ENCODE measurements at regions not wholly inside any gene's neighbourhood (a gene's known extent, or its start where the extent isn't known, plus 50 kb on each side); places are given as distances from the start of the nearest gene placed in this dataset.

DNA sequence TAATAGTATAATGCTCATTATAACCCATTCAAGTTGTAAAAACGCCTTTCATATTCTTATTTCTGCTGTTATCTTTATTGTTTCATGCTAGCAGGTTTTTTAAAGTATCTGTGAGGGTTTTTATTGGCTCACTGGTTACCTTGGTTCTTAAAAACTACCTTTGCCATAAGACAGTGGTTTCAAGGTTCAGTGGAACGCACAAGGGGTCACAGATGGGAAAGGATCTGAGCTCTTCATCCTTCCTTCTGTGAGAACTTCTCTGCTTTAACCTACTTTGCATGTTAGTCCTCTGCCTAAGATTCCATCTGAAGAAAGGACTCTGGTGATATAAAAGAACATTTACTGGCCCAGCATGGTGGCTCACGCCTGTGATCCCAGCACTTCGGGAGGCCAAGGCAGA is 492.6 kb downstream of the CD83 start (continued):
- TF ChIP-seq, protein P1, sequence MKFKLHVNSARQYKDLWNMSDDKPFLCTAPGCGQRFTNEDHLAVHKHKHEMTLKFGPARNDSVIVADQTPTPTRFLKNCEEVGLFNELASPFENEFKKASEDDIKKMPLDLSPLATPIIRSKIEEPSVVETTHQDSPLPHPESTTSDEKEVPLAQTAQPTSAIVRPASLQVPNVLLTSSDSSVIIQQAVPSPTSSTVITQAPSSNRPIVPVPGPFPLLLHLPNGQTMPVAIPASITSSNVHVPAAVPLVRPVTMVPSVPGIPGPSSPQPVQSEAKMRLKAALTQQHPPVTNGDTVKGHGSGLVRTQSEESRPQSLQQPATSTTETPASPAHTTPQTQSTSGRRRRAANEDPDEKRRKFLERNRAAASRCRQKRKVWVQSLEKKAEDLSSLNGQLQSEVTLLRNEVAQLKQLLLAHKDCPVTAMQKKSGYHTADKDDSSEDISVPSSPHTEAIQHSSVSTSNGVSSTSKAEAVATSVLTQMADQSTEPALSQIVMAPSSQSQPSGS (IDR thresholded peaks at IDR 0.05; ENCODE audit: low read length), result no peak
- TF ChIP-seq NR2C2 (IDR thresholded peaks at IDR 0.05; ENCODE audit: borderline replicate concordance, control insufficient read depth, insufficient read length, low read depth), result no peak
- TF ChIP-seq RBBP5 (conservative IDR thresholded peaks at IDR 0.05), result no peak

- SMC1A ChIA-PET (ENCODE audit: uncharacterized antibody, unreplicated experiment), result no interaction called here
- FAIRE-seq (no peak), ATAC-seq (no peak), DNase-seq (ENCODE audit: low read depth, low spot score) (no peak)
- CTCF ChIA-PET, result no interaction called here
- H3K4me3 ChIP-seq, result no peak overlapping the region
- no peak overlapping the region for H3K27ac ChIP-seq (ENCODE audit: control insufficient read depth, insufficient read depth)
- no peak overlapping the region for H3K4me2 ChIP-seq (ENCODE audit: control insufficient read depth, insufficient read depth)
- in situ Hi-C loops (cut with MboI), result no loop called here
- no peaks in the 10 kb centered on the region for H3K4me1 ChIP-seq (ENCODE audit: control insufficient read depth, insufficient read depth, low read length)
- 44% methylated on average over 14 of the region's 14 CpGs for WGBS (ENCODE audit: insufficient coverage, insufficient replicate concordance, low lambda C conversion rate, missing lambda C conversion rate)
- TF ChIP-seq CREM (IDR thresholded peaks at IDR 0.05; ENCODE audit: low read depth) (no peak), STAT1 (conservative IDR thresholded peaks at IDR 0.05) (no peak), POLR2A (IDR thresholded peaks at IDR 0.05; ENCODE audit: low read depth, low read length) (no peak), TARDBP (IDR thresholded peaks at IDR 0.05; ENCODE audit: borderline replicate concordance) (no peak), PAX5 (IDR thresholded peaks at IDR 0.05; ENCODE audit: borderline replicate concordance, low read depth, low read length) (no peak), BCL11A (IDR thresholded peaks at IDR 0.05; ENCODE audit: low read depth, low read length) (no peak), NFIC (IDR thresholded peaks at IDR 0.05; ENCODE audit: low read depth, low read length) (no peak), NBN (IDR thresholded peaks at IDR 0.05) (no peak), HDAC6 (IDR thresholded peaks at IDR 0.05; ENCODE audit: unreplicated experiment) (no peak), MEF2B (IDR thresholded peaks at IDR 0.05; ENCODE audit: partially characterized antibody, poor library complexity, severe bottlenecking) (no peak)
- TF ChIP-seq, protein P2, sequence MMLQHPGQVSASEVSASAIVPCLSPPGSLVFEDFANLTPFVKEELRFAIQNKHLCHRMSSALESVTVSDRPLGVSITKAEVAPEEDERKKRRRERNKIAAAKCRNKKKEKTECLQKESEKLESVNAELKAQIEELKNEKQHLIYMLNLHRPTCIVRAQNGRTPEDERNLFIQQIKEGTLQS (IDR thresholded peaks at IDR 0.05; ENCODE audit: borderline replicate concordance, extremely low read depth, low read depth, low read length), result no peak
- no peak overlapping the region for H3K9ac ChIP-seq (ENCODE audit: control insufficient read depth, insufficient read depth, low read length)
- no peaks in the 10 kb centered on the region for H3K79me2 ChIP-seq (ENCODE audit: control insufficient read depth, insufficient read depth, low read length)
- BruUV-seq (replicated peaks), result no TSS peak
- no peaks in the 10 kb centered on the region; a peak in 1 of 4 replicates for H3K27me3 ChIP-seq (replicated peaks in 1 of 2; ENCODE audit: control insufficient read depth in 2 of 2, insufficient read depth in 2 of 2, low read length in 1 of 2)
- intact Hi-C loops (cut with micrococcal nuclease; ENCODE audit: unreplicated experiment), result no loop called here
- H3K9me3 ChIP-seq (replicated peaks; ENCODE audit: control insufficient read depth, insufficient read depth, low read length), result no peaks in the 10 kb centered on the region
- no peaks in the 10 kb centered on the region for H4K20me1 ChIP-seq (ENCODE audit: control insufficient read depth, insufficient read depth)
- no peak overlapping the region for H2AFZ ChIP-seq (ENCODE audit: control insufficient read depth, low read depth, low read length)
- no peaks in the 10 kb centered on the region for H3K36me3 ChIP-seq (ENCODE audit: control insufficient read depth in 2 of 2, insufficient read depth in 2 of 2, low read length in 1 of 2)
- RAD21 ChIA-PET (ENCODE audit: unreplicated experiment), result no interaction called here
- POLR2A ChIA-PET, result no interaction called here
Measured at GRCh38 chr6:14612016-14612980, 494.7 kb downstream of the CD83 start.

All from GM12878 (cell line).